BJ (cell line): ENCODE measurements at regions not wholly inside any gene's neighbourhood (a gene's known extent, or its start where the extent isn't known, plus 50 kb on each side); places are given as distances from the start of the nearest gene placed in this dataset.
"Not testable (repeated sequence)": the region's sequence is repeated elsewhere in the genome, so short reads cannot be mapped to it uniquely, and the experiment has no call there.

ENCODE experiments used
- CTCF ChIA-PET: fragments of 350-600 bp; formaldehyde crosslinking; extraction: SDS; loops from one replicate; lab custom pipeline; 2021; ENCODE audit warnings: antibody characterized with exemption, inconsistent platforms; lab: Yijun Ruan, JAX
- POLR2A ChIA-PET: fragments of 300-600 bp; sonication (Branson Sonifier 250); formaldehyde crosslinking; extraction: SDS; loops from one replicate; lab custom pipeline; 2021; ENCODE audit warnings: antibody characterized with exemption; lab: Charles Lee
- DNase-seq: peaks from one replicate; pipeline ENCODE4 v3.0.0-alpha.2; 2011; ENCODE audit warnings: low read depth
- H3K27me3 ChIP-seq: 2 replicates; pipeline ENCODE4 v1.6.0; 2011; ENCODE audit warnings: low read length; ENCODE audit not compliant: control insufficient read depth, insufficient read depth
- H3K36me3 ChIP-seq: 2 replicates; pipeline ENCODE4 v1.5.1; 2011; ENCODE audit warnings: low read length; ENCODE audit not compliant: control insufficient read depth, insufficient read depth
- H3K4me3 ChIP-seq: 2 replicates; pipeline ENCODE4 v1.5.1; 2011; ENCODE audit warnings: low read depth, mild to moderate bottlenecking, control low read depth, low read length
- CTCF ChIP-seq: IDR thresholded peaks from 2 replicates; pipeline ENCODE4 v1.5.1; 2011; ENCODE audit warnings: low read depth, mild to moderate bottlenecking, control low read depth, inconsistent platforms, low read length, moderate library complexity; ENCODE audit not compliant: insufficient read depth

- DNase-seq: no peak
- no peak for TF ChIP-seq CTCF
- no peaks in the 10 kb centered on the region for H3K36me3 ChIP-seq
- ChIA-PET CTCF (no interaction called here), POLR2A (no interaction called here)
- H3K27me3 ChIP-seq: no peaks in the 10 kb centered on the region
- no peak overlapping the region for H3K4me3 ChIP-seq
Measured at GRCh38 chr10:125407557-125407956, 247.2 kb upstream of the CTBP2 start.

DNA sequence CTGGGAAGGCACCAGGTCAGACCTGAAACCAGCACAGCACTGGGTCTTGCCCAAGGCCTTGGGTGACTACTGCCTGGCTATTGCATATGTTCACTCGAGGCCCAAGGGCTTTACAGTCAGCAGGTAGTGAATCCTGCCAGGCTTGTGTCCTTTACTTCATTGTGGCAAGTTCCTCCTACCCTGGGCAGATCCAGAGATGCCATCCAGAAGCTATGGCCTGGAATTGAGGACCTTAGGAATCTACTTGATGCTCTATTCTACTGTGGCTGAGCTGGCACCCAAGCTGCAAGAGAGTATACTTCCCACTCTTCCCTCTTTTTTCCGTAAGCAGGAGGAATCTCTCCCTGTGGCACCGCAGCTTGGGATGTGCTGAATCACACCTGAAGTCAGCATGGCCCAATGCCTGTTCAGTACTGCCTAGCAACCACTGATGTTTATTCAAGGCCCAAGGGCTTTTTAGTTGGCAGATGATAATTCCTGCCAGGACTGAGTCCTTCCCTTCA, 246.7 kb upstream of the CTBP2 start:
- CTCF ChIA-PET: no interaction called here
- POLR2A ChIA-PET: no interaction called here
- no peak overlapping the region for H3K4me3 ChIP-seq
- no peaks in the 10 kb centered on the region for H3K27me3 ChIP-seq
- H3K36me3 ChIP-seq: no peaks in the 10 kb centered on the region
- TF ChIP-seq CTCF: no peak
- DNase-seq: no peak

GRCh38 chr10:125404902-125405301, 244.5 kb upstream of the CTBP2 start:
- DNase-seq, POLR2A ChIA-PET, H3K27me3 ChIP-seq, H3K36me3 ChIP-seq, H3K4me3 ChIP-seq: not testable (repeated sequence)
- CTCF ChIA-PET: interaction anchor here (0.7 kb wide), 1 partner anchor 51 kb away, joined by 3 read pairs; no protein-coding TSS in a partner anchor

- ChIA-PET POLR2A (no interaction called here), CTCF (no interaction called here)
- Histone ChIP-seq H3K36me3 (no peaks in the 10 kb centered on the region), H3K27me3 (no peaks in the 10 kb centered on the region; the same call in none of the 2 replicates), H3K4me3 (no peak overlapping the region)
- no peak for DNase-seq
- no peak for TF ChIP-seq CTCF
Measured at GRCh38 chr10:125401462-125401861, 241.1 kb upstream of the CTBP2 start.

GRCh38 chr10:125399289-125399688, 238.9 kb upstream of the CTBP2 start:
- POLR2A ChIA-PET: no interaction called here
- CTCF ChIA-PET: no interaction called here

More at GRCh38 chr10:125399289-125399688, 238.9 kb upstream of the CTBP2 start:
- DNase-seq: no peak
- TF ChIP-seq CTCF: no peak
- Histone ChIP-seq H3K36me3 (no peaks in the 10 kb centered on the region), H3K27me3 (no peaks in the 10 kb centered on the region; the same call in none of the 2 replicates), H3K4me3 (no peak overlapping the region)
